Fibroblast of mammary gland (primary cell): ENCODE measurements at regions not wholly inside any gene's neighbourhood (a gene's known extent, or its start where the extent isn't known, plus 50 kb on each side); places are given as distances from the start of the nearest gene placed in this dataset.

Source experiments
- DNase-seq: peaks from one replicate; pipeline ENCODE4 v3.0.0-alpha.2; 2010; ENCODE audit warnings: low read depth
- H3K4me3 ChIP-seq: 2 replicates; pipeline ENCODE4 v1.5.1; 2011; ENCODE audit warnings: low read depth, mild to moderate bottlenecking, low read length, moderate library complexity; ENCODE audit not compliant: control insufficient read depth
- TF ChIP-seq, protein P1 (sequence below): conservative IDR thresholded peaks from 2 replicates; pipeline ENCODE4 v1.5.1; 2011; ENCODE audit warnings: low read depth, low read length, inconsistent platforms; ENCODE audit not compliant: control insufficient read depth, insufficient read depth

DNA sequence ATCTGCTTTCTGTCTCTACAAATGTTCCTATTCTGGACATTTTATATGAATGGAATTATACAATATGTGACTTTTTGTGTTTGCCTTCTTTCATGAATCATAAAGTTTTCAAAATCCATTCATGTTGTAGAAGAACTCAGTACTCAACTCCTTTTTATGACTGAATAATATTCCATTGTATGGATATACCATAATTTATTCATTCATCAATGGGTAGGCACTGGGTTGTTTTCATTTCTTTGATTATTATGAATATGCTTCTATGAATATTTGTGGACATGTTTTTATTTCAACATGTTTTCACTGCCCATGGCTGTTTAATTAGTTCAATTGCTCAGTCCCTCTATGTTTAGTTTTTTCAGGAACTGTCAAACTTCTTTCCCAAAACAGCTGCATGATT, 76.5 kb upstream of the GTSF1L start:
- H3K4me3 ChIP-seq, result no peak overlapping the region
- TF ChIP-seq, protein P1, sequence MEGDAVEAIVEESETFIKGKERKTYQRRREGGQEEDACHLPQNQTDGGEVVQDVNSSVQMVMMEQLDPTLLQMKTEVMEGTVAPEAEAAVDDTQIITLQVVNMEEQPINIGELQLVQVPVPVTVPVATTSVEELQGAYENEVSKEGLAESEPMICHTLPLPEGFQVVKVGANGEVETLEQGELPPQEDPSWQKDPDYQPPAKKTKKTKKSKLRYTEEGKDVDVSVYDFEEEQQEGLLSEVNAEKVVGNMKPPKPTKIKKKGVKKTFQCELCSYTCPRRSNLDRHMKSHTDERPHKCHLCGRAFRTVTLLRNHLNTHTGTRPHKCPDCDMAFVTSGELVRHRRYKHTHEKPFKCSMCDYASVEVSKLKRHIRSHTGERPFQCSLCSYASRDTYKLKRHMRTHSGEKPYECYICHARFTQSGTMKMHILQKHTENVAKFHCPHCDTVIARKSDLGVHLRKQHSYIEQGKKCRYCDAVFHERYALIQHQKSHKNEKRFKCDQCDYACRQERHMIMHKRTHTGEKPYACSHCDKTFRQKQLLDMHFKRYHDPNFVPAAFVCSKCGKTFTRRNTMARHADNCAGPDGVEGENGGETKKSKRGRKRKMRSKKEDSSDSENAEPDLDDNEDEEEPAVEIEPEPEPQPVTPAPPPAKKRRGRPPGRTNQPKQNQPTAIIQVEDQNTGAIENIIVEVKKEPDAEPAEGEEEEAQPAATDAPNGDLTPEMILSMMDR, result no peak
- DNase-seq, result no peak

DNA sequence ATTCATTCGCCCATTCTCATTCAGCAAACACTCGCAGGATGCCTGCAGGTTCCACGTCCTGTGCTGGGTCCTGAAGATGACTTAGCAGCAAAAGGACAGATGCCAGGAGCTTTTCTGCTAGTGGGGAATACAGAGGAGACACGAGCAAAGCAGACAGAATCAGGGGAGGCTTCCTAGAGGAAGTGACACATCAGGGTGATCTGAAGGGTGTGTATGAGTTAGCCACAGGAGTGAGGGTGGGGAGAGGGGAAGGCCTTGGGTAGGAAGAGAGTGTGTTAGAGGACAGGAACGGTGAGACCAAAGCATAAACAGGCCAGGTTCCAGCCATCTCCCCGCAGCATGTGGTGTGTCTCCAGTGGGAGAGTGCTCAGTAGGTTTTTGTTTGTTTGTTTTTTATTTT, 73.4 kb upstream of the GTSF1L start:
- TF ChIP-seq, protein P1, result no peak
- no peak overlapping the region for H3K4me3 ChIP-seq
- no peak for DNase-seq

DNA sequence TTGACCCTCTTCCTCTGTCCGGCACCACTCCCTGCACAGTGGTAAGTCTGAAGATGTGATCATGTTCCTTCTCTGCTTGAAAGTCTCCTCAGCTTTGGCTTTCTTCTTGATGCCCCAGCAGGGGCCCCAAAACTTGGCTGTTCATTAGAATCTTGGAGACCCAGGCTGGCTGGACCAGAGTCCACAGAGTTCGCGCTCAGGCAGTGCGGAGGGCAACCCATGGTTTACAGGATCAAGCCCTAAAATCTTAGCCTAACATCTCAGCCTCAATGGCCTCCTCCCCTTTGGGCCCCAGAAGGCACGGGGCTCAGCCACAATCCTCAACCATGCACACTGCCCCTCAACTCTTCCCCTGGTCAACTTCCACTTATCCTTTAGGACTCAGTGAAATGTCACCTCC, 72.9 kb upstream of the GTSF1L start:
- no peak for DNase-seq
- no peak overlapping the region for H3K4me3 ChIP-seq
- TF ChIP-seq, protein P1, result no peak

DNA sequence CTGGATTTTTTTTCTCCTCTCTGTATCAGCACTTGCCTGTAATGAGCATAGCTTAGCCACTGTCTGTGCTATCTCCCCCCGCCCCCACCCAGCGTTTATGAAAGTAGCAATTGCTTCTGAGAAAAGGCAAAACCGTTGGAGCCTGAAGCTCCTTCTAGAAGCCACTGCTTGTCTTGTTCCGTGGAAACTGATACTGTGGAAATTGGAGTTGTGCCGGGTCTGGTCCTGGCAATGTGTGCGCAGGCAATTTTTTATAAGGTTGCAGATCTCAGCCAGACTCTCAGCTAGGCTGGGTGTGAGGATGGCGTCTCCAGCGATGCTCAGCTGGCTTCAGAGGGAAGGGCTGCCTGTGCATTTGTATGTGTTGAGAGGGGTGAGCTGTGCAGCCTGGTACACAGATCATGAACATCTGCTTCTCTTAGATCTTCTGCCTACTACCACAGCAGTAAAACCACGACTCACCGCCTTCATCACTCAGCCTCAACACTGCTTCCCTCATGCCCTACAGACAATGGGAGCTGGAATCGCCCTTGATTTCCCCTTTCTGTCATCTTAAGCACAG, 72.4 kb upstream of the GTSF1L start:
- TF ChIP-seq, protein P1, result no peak
- DNase-seq, result peak; percentile 13
- no peak overlapping the region for H3K4me3 ChIP-seq

DNA sequence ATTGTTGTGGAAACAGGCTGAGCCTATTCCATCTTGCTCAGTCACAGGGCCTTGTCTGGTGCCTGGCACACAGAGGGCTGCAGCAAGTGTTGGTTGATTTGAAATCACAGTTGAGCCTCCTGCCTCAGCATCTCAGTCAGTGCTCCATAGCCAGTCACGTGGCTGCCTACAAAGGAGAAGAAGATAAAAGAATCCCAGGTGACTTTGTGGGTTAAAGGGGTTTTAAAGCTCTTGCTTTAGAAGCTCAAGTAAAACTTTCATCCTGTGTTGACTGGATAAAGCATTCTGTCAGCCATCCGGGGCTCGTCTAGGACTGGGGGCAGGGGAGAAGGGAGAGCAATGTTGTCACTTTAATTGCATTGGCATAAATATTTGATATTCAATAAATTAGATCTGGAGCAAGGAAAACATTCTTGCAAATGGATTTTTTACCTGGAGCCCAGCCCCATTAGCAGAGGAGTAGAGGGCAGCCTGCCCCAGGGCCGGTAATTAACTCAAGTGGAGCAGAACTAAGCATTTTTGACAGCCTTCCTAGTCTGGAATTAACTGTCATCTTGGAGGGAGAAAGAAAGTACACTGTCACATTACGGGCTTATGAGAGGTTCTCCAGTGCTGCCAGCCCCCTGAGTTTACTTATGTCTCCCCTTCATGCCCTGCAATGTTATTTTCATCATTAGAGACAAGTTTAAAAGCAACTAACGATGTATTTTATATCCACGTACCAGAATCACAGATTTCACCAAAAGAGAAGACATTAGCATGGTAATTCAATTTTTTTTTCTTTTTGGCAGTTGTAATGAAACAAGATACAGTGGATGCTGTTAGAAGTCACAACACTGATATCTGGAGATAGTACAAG, 71.7 kb upstream of the GTSF1L start:
- TF ChIP-seq, protein P1, result no peak
- no peak overlapping the region for H3K4me3 ChIP-seq
- no peak for DNase-seq

DNA sequence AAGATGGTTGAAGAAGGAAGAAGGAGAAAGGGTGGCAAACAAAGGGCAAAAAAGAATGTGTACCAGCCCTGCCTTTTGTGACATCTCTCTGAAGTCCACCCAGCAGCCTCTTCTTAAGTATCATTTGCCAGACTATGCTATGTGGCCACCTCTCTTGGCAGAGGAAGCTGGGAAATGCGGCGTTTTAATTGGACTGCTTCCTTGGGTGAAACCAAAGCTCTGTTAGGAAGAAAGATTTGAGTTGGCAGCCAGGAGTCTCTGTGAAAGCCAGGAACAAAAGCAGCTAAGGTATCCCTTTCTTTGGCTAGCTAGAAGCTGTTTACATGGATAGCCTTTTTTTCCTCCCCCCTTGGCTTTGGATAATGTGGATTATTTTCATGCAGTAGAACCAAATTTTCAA, 67.5 kb upstream of the GTSF1L start:
- no peak for DNase-seq
- TF ChIP-seq, protein P1, result no peak

More for the DNA sequence above, 67.5 kb upstream of the GTSF1L start:
- H3K4me3 ChIP-seq, result no peak overlapping the region
